SJSA1 (cell line): ENCODE measurements at regions not wholly inside any gene's neighbourhood (a gene's known extent, or its start where the extent isn't known, plus 50 kb on each side); places are given as distances from the start of the nearest gene placed in this dataset.
"Not testable (repeated sequence)": the region's sequence is repeated elsewhere in the genome, so short reads cannot be mapped to it uniquely, and the experiment has no call there.

Experiments used
- DNase-seq, 2 experiments: peaks; one replicate each; pipeline ENCODE4 v3.0.0-alpha.2; 2015 to 2020; ENCODE audit warnings: low spot score in 2 of 2, low read depth in 1 of 2
- H3K27ac ChIP-seq: fragments of 250-450 bp; sonication (Bioruptor Pico); 2 replicates; pipeline ENCODE4 v1.5.1; 2020; ENCODE audit warnings: mild to moderate bottlenecking, moderate library complexity
- H3K27me3 ChIP-seq: fragments of 250-450 bp; sonication (Bioruptor Pico); replicated peaks from 2 replicates; pipeline ENCODE4 v1.5.1; 2020; ENCODE audit warnings: mild to moderate bottlenecking, moderate library complexity
- H3K36me3 ChIP-seq: fragments of 250-450 bp; sonication (Bioruptor Pico); 2 replicates; pipeline ENCODE4 v1.5.1; 2020; ENCODE audit warnings: mild to moderate bottlenecking
- H3K4me1 ChIP-seq: fragments of 250-450 bp; sonication (Bioruptor Pico); replicated peaks from 2 replicates; pipeline ENCODE4 v1.6.1; 2021; ENCODE audit warnings: mild to moderate bottlenecking
- H3K4me3 ChIP-seq: fragments of 250-450 bp; sonication (Bioruptor Pico); 2 replicates; pipeline ENCODE4 v1.5.1; 2020; ENCODE audit warnings: mild to moderate bottlenecking
- H3K9me3 ChIP-seq: fragments of 250-450 bp; sonication (Bioruptor Pico); replicated peaks from 2 replicates; pipeline ENCODE4 v1.5.1; 2020; ENCODE audit warnings: mild to moderate bottlenecking

GRCh38 chr6:43997990-43998585 lies 129.2 kb downstream of the MRPL14 start:
- not testable (repeated sequence) for H3K27me3 ChIP-seq, H3K27ac ChIP-seq, H3K9me3 ChIP-seq, H3K4me3 ChIP-seq, DNase-seq, H3K36me3 ChIP-seq
- peaks cover 31% of the 10 kb centered on the region for H3K4me1 ChIP-seq

DNA sequence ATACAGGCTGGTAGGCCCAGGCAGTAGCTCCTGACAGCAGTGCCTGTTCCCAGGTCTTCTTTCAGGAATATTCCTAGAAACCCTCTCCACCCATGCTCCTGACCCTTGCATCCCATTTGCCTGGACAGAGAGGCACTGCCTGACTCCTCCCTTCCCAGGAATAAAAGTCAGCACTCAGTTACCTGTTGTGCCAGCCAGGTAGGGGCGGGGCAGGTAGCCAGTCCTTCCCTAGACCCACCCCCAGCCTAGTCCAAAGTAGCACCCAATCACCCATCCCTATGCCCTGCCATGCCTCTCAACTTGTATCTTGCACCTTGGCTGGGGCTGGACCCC lies 129.9 kb downstream of the MRPL14 start:
- H3K9me3 ChIP-seq: no peaks in the 10 kb centered on the region
- no peaks in the 10 kb centered on the region for H3K36me3 ChIP-seq
- H3K27ac ChIP-seq: no peak overlapping the region
- peaks cover 23% of the 10 kb centered on the region for H3K4me1 ChIP-seq
- no peaks in the 10 kb centered on the region for H3K27me3 ChIP-seq
- DNase-seq: no peak
- H3K4me3 ChIP-seq: no peak overlapping the region

- H3K4me3 ChIP-seq: no peak overlapping the region
- DNase-seq: no peak
- H3K9me3 ChIP-seq: no peaks in the 10 kb centered on the region
- no peaks in the 10 kb centered on the region for H3K27me3 ChIP-seq
- no peak overlapping the region for H3K27ac ChIP-seq
- H3K4me1 ChIP-seq: peaks cover 19% of the 10 kb centered on the region
- no peaks in the 10 kb centered on the region for H3K36me3 ChIP-seq
Observed at GRCh38 chr6:43996618-43997344, 130.5 kb downstream of the MRPL14 start.

- Histone ChIP-seq H3K4me3 (no peak overlapping the region), H3K36me3 (no peaks in the 10 kb centered on the region), H3K4me1 (peaks cover 26% of the 10 kb centered on the region), H3K27me3 (no peaks in the 10 kb centered on the region), H3K27ac (no peak overlapping the region), H3K9me3 (no peaks in the 10 kb centered on the region)
- DNase-seq: no peak
Observed at GRCh38 chr6:43995137-43995536, 132.1 kb downstream of the MRPL14 start.

DNA sequence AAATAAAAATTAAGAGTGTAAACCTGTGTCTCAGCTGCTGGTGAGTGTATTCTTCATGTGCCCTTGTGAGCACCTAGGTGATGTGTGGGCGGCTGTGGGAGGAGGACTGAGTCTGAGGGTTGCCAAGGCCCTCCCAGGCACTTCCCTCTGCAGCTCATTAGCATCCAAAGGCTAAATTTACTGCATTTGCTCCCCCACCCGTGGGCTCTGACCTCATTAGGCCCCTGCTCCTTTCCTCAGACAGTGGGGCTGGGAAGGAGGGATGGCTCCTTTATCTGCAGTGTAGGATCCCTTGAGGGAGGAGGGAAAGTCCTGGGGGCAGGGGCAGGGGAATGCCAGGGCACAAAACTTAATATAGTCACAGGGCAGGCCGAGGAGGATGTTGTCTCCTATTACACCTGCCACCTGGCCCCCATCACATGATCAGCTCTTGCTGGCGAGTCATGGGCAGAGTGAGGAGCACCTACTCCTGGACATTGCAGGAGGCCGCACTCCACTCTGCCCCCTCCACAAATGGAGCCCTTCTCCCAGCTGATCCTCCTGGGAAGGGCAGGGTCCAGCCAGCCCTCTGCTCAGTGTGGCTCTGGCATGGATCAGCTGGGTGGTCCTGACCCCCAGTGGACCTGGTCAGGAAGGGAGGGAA lies 133.2 kb downstream of the MRPL14 start:
- Histone ChIP-seq H3K36me3 (no peaks in the 10 kb centered on the region), H3K27me3 (no peaks in the 10 kb centered on the region), H3K27ac (no peak overlapping the region), H3K9me3 (no peaks in the 10 kb centered on the region), H3K4me1 (peaks cover 33% of the 10 kb centered on the region), H3K4me3 (no peak overlapping the region)
- no peak for DNase-seq

GRCh38 chr6:43992783-43993644 lies 134.2 kb downstream of the MRPL14 start:
- H3K4me1 ChIP-seq: peaks cover 33% of the 10 kb centered on the region
- H3K27ac ChIP-seq: no peak overlapping the region
- H3K4me3 ChIP-seq: no peak overlapping the region
- DNase-seq: no peak
- no peaks in the 10 kb centered on the region for H3K9me3 ChIP-seq
- no peaks in the 10 kb centered on the region for H3K36me3 ChIP-seq
- H3K27me3 ChIP-seq: no peaks in the 10 kb centered on the region

- Histone ChIP-seq H3K27ac (no peak overlapping the region), H3K27me3 (no peaks in the 10 kb centered on the region), H3K36me3 (no peaks in the 10 kb centered on the region), H3K4me3 (no peak overlapping the region), H3K9me3 (no peaks in the 10 kb centered on the region), H3K4me1 (peaks cover 33% of the 10 kb centered on the region)
- DNase-seq: no peak
Observed at GRCh38 chr6:43992126-43992663, 135.1 kb downstream of the MRPL14 start.

DNA sequence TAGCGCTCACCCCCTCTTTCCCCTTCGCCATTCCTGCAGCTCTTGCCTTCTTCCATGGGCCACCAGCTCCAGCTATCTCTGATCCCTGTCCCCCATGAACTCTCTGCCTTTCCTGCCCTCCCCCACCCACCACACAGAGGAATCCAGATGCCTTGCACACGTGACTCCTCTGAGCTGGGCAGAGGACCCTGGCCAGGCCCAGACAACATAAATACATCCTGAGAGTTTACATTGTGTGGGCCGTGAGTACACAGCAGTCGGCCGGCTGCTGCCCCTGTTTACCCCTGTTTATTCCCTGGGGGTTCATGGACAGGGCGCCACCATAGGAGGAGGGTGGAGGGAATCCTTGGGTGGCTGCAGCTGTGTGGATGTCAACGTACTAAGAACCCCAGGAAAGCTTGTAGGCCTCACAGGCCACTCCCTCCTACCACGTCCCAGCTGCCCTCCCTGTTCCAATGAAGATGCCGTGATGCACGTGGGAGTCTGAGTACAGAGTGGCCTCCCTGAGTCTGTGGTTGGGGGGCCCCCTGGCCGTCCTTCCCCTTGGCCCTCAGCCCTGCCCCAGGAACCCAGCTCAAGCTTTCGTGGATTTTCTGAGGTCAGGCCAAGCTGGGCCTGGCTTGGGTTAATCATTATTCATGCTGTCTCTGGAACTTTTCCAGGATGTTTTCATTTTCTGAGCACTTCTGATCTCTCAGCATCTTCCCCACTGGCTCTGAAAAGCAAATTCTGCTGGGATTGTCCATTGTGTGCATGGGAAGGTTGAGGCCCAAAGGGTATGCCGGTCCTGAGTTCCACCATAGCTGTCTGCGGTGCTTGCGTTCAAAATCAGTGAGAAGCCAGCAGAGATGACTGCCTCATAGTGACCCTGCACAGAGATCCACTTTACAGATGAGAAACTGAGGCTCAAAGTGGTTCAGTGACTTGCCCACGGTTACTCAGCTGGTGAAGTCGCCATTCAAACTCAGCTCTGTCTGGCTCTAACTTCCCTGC lies 136.3 kb downstream of the MRPL14 start:
- Histone ChIP-seq H3K4me3 (no peak overlapping the region), H3K9me3 (no peaks in the 10 kb centered on the region), H3K36me3 (no peaks in the 10 kb centered on the region), H3K4me1 (peaks cover 22% of the 10 kb centered on the region), H3K27ac (peak overlapping the region; percentile 35), H3K27me3 (no peaks in the 10 kb centered on the region)
- DNase-seq: peak; percentile 89 to 92

DNA sequence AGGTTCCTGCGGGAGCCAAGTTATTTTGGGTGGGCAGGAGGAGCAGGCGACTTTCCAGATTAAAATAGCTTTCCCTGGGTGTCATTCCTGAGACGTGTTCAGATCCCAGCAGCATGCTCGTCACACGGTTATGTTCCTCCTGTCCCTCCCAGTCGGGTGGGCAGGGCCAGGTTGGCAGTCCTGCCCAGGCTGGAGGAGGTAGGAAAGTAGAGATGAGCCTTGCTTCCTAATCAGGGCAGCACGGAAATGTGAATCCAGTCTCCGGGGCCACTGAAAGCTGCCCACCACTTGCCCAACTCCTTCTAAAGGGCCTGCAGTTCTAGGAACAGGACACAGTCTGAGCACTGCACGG lies 137.0 kb downstream of the MRPL14 start:
- Histone ChIP-seq H3K4me1 (peaks cover 21% of the 10 kb centered on the region), H3K4me3 (no peak overlapping the region), H3K36me3 (no peaks in the 10 kb centered on the region), H3K27me3 (no peaks in the 10 kb centered on the region), H3K27ac (peak overlapping the region; percentile 35), H3K9me3 (no peaks in the 10 kb centered on the region)
- DNase-seq: peak in 1 of 2 experiments; percentile 60

DNA sequence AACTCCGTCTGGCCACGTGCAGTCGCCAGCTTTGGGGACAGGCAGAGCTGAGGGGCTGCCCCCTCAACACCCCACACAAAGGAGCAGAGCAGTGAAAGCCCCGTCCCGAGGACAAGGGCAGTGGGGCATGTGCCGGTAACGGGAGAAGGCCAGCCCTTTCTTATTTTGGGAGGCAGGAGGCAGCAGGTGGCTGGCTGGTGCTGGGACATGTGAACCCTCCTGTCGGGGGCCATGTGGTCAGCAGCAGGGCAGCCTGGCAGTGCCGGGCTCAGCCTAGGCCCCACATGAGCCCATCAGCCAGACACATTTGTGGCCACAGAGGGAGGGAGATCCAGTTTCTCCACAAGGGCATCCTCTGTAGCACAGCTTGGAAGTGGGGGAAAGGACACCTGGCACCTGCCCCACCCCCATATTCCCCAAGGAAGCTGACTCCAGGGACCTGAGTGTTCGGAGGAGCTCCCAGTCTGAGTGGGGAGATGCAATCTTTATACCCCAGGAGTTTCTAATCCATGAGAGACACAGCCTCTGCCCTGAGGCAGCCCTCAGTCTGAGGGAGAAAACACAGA lies 137.6 kb downstream of the MRPL14 start:
- Histone ChIP-seq H3K27me3 (no peaks in the 10 kb centered on the region), H3K4me3 (no peak overlapping the region), H3K4me1 (peaks cover 21% of the 10 kb centered on the region), H3K36me3 (no peaks in the 10 kb centered on the region), H3K9me3 (no peaks in the 10 kb centered on the region), H3K27ac (no peak overlapping the region)
- DNase-seq: no peak

DNA sequence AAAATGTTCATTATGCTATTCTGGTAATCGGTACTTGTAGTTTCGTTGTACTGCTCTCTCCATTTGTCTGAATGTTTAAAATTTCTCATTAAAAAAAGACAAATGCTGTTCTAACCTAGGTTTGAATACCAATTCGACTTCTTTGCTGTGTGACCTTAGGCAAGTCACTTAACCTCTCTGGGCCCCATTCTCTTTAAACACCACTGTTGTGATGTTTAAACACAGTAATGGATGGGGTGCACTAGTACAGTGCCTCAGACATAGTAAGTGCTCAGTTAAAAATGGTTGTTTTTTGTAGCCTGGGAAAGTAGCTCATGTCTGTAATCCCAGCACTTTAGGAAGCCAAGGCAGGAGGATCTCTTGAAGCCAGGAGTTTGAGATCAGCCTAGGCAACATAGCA lies 138.5 kb downstream of the MRPL14 start:
- H3K4me3 ChIP-seq: no peak overlapping the region
- no peak overlapping the region for H3K27ac ChIP-seq
- H3K27me3 ChIP-seq: no peaks in the 10 kb centered on the region
- no peaks in the 10 kb centered on the region for H3K36me3 ChIP-seq
- DNase-seq: no peak
- H3K9me3 ChIP-seq: no peaks in the 10 kb centered on the region
- H3K4me1 ChIP-seq: peaks cover 21% of the 10 kb centered on the region

DNA sequence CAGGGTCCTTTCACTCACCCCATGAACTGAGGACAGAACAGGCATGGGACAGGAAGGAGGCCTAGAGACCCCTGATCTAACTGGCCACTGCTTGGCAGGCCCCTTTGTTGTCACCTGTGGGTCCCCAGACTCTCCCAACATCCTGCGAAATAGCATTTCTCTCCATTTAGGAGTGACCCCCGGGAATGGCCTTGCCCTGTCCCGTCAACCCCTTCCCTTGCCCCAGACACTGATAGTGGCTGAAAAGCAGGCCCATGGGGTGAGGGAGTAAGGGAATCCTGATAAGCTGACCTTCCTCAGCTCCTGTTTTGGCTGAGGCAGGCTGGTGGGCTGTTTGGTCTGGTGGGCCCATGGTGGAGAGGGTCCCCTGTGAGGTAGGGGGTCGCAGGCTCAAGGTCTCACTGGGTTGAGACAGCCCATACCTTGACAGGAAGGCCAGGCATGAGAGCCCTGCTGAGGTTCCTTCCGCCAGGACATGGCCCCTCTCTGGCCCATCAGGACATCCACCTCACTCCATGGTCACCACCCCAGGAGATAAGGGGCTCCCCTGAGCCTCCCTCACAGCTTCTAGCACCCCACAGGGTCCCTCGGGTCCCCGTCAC lies 139.3 kb downstream of the MRPL14 start:
- Histone ChIP-seq H3K36me3 (no peaks in the 10 kb centered on the region), H3K27ac (no peak overlapping the region), H3K27me3 (no peaks in the 10 kb centered on the region), H3K9me3 (no peaks in the 10 kb centered on the region), H3K4me3 (no peak overlapping the region), H3K4me1 (peaks cover 21% of the 10 kb centered on the region)
- no peak for DNase-seq
